GM12878 (cell line): ENCODE measurements at regions not wholly inside any gene's neighbourhood (a gene's known extent, or its start where the extent isn't known, plus 50 kb on each side); places are given as distances from the start of the nearest gene placed in this dataset.

Experiments
- ATAC-seq: fragments of 200-7000 bp; cut with Tn5 transposase; 3 replicates; pipeline ENCODE4 v1.9.1; 2020; ENCODE audit warnings: mild to moderate bottlenecking, moderate library complexity
- BruUV-seq: library from RNA; stranded (reverse); fragments of 400-500 nt; replicated peaks from 2 replicates; lab custom pipeline; 2021; lab: Mats Ljungman, UMichigan
- CTCF ChIA-PET: fragments of 300-600 bp; sonication (Branson Sonifier 250); formaldehyde crosslinking; extraction: SDS; loops from one replicate; lab custom pipeline; 2021; ENCODE audit warnings: inconsistent platforms; lab: Yijun Ruan, JAX
- POLR2A ChIA-PET: fragments of 350-600 bp; formaldehyde crosslinking; extraction: SDS; loops from one replicate; lab custom pipeline; 2021; ENCODE audit warnings: inconsistent platforms; lab: Charles Lee
- RAD21 ChIA-PET: fragments of 300-600 bp; sonication (Branson Sonifier 250); formaldehyde crosslinking; loops from one replicate; lab custom pipeline; 2023; ENCODE audit warnings: antibody characterized with exemption; ENCODE audit not compliant: unreplicated experiment; lab: Charles Lee
- SMC1A ChIA-PET: fragments of 300-600 bp; sonication (Branson Sonifier 250); formaldehyde crosslinking; loops from one replicate; lab custom pipeline; 2023; ENCODE audit not compliant: unreplicated experiment, uncharacterized antibody; lab: Charles Lee
- DNase-seq: peaks from one replicate; pipeline ENCODE4 v3.0.0-alpha.2; 2011; ENCODE audit warnings: low read depth, low spot score
- FAIRE-seq: peaks from 3 replicates; lab custom pipeline; 2011; peaks lifted over from hg19 to GRCh38; lab: Jason Lieb, UNC
- H2AFZ ChIP-seq: 2 replicates; pipeline ENCODE4 v1.6.0; 2011; ENCODE audit warnings: low read depth, low read length, control low read depth; ENCODE audit not compliant: control insufficient read depth
- H3K27ac ChIP-seq: 2 replicates; pipeline ENCODE4 v1.5.1; 2011; ENCODE audit warnings: control low read depth; ENCODE audit not compliant: control insufficient read depth, insufficient read depth
- H3K27me3 ChIP-seq, 2 experiments: replicated peaks in 1 of 2; 2 replicates each; pipeline versions ENCODE4 v1.6.0 to v1.6.1; 2011; ENCODE audit warnings: low read length in 1 of 2; ENCODE audit not compliant: control insufficient read depth in 2 of 2, insufficient read depth in 2 of 2
- H3K36me3 ChIP-seq, 2 experiments: 2 replicates each; pipeline ENCODE4 v1.5.1; 2011; ENCODE audit warnings: low read length in 1 of 2; ENCODE audit not compliant: control insufficient read depth in 2 of 2, insufficient read depth in 2 of 2
- H3K4me1 ChIP-seq: 2 replicates; pipeline ENCODE4 v1.6.1; 2011; ENCODE audit warnings: mild to moderate bottlenecking, low read length, moderate library complexity, mixed read lengths; ENCODE audit not compliant: control insufficient read depth, insufficient read depth
- H3K4me2 ChIP-seq: 2 replicates; pipeline ENCODE4 v1.6.0; 2011; ENCODE audit warnings: control low read depth; ENCODE audit not compliant: control insufficient read depth, insufficient read depth
- H3K4me3 ChIP-seq: fragments of 200-600 bp; sonication (generic); 2 replicates; pipeline ENCODE4 v1.5.1; 2016
- H3K79me2 ChIP-seq: 2 replicates; pipeline ENCODE4 v1.6.0; 2011; ENCODE audit warnings: low read length; ENCODE audit not compliant: control insufficient read depth, insufficient read depth
- H3K9ac ChIP-seq: 2 replicates; pipeline ENCODE4 v1.8.0; 2011; ENCODE audit warnings: low read length, control low read depth, mixed read lengths; ENCODE audit not compliant: control insufficient read depth, insufficient read depth
- H3K9me3 ChIP-seq: replicated peaks from 3 replicates; pipeline ENCODE4 v1.5.1; 2011; ENCODE audit warnings: mild to moderate bottlenecking, low read length; ENCODE audit not compliant: control insufficient read depth, insufficient read depth
- H4K20me1 ChIP-seq: 2 replicates; pipeline ENCODE4 v1.6.0; 2011; ENCODE audit not compliant: control insufficient read depth, insufficient read depth
- BCL11A ChIP-seq: IDR thresholded peaks from 2 replicates; pipeline ENCODE4 v1.6.1; 2011; ENCODE audit warnings: low read depth, low read length
- CHD2 ChIP-seq: IDR thresholded peaks from 2 replicates; pipeline ENCODE4 v1.6.1; 2011; ENCODE audit warnings: low read depth, low read length, improper control_type of control experiment, borderline replicate concordance
- HDAC6 ChIP-seq: fragments of 200-600 bp; sonication (generic); IDR thresholded peaks from one replicate; pipeline ENCODE4 v1.8.0; 2017; ENCODE audit warnings: antibody characterized with exemption; ENCODE audit not compliant: unreplicated experiment
- NFYB ChIP-seq: IDR thresholded peaks from 2 replicates; pipeline ENCODE4 v1.6.1; 2011; ENCODE audit warnings: low read depth, mild to moderate bottlenecking, low read length, improper control_type of control experiment, moderate library complexity; ENCODE audit not compliant: insufficient read depth
- POLR2AphosphoS5 ChIP-seq: IDR thresholded peaks from 2 replicates; pipeline ENCODE4 v1.6.1; 2011; ENCODE audit warnings: mild to moderate bottlenecking, low read length, inconsistent platforms
- SRF ChIP-seq, 2 experiments: IDR thresholded peaks; 2 replicates each; pipeline ENCODE4 v1.6.1; 2011; ENCODE audit warnings: low read depth in 2 of 2, low read length in 2 of 2, mild to moderate bottlenecking in 1 of 2, moderate library complexity in 1 of 2
- ZNF207 ChIP-seq: fragments of 450-650 bp; IDR thresholded peaks from 2 replicates; pipeline ENCODE4 v1.6.1; 2014; ENCODE audit warnings: antibody characterized with exemption, mild to moderate bottlenecking, borderline replicate concordance
- WGBS: methylation state at CpG from one replicate; pipeline ENCODE4 v1.1.6; 2016; ENCODE audit warnings: low lambda C conversion rate; ENCODE audit not compliant: insufficient replicate concordance, insufficient coverage; ENCODE audit errors: missing lambda C conversion rate; 5-methylcytosine and 5-hydroxymethylcytosine counted together
- in situ Hi-C: fragments of 300-500 bp; cut with MboI; formaldehyde crosslinking; loops from 9 replicates; pipeline ENCODE4 v1.14.3; 2018; ENCODE audit warnings: mixed read lengths
- intact Hi-C: fragments of 100-400 bp; cut with micrococcal nuclease; formaldehyde crosslinking; loops from one replicate; pipeline ENCODE4 v1.14.2; 2022; ENCODE audit not compliant: unreplicated experiment
- TF ChIP-seq, protein P1 (sequence below): fragments of 450-650 bp; conservative IDR thresholded peaks from 2 replicates; pipeline ENCODE4 v1.6.1; 2017; ENCODE audit warnings: mild to moderate bottlenecking, moderate library complexity
- TF ChIP-seq, protein P2 (sequence below): fragments of 450-650 bp; formaldehyde crosslinking; IDR thresholded peaks from 2 replicates; pipeline ENCODE4 v1.5.0; 2022; ENCODE audit warnings: mild to moderate bottlenecking, missing genetic modification characterization

DNA sequence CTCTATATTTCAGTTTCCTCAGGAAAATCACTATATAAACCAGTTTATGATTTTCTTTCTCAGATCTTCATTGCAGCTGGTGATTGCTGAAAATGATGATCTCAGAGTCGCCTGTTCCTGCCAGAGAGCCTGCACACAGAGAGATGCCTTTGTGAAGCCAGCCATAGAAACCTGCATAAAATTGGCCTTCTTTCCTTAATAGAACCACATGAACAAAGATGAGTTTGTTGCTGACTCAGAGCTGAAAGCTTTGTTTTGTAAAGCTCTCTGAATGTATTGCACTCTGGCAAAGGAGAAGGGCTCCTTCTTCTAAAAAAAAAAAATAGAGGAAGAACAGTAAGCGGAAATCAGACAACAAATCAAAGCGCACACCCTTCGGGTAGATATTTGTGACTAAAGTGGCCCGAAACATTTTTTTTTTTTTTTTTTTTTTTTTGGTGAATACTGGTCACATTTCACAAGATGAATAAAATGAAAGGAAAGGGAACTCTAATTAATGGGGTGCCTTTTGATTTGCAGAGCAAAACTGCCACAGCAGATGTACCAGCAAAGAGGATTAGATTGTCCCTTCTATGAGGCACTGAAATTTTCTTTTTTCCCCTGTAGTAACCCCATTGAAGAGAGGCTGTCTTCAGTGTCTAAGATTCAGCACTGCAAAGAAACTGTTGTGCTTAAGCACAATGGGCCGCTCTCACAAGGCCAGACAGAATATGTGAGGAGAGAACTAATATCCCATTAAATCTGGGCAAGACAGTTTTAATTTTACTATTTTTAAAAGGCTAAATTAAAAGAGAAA lies 75.1 kb upstream of the PTPRZ1 start:
- Histone ChIP-seq H3K9ac (no peak overlapping the region), H2AFZ (no peak overlapping the region), H4K20me1 (no peaks in the 10 kb centered on the region), H3K27me3 (no peaks in the 10 kb centered on the region; a peak in 1 of 4 replicates), H3K79me2 (no peaks in the 10 kb centered on the region), H3K9me3 (no peaks in the 10 kb centered on the region), H3K4me1 (no peaks in the 10 kb centered on the region), H3K4me2 (no peak overlapping the region), H3K27ac (no peak overlapping the region), H3K36me3 (no peaks in the 10 kb centered on the region), H3K4me3 (no peak overlapping the region)
- ChIA-PET CTCF (no interaction called here), RAD21 (no interaction called here), SMC1A (interaction anchor here (0.7 kb wide), 1 partner anchor 9 kb away, joined by 3 read pairs; no protein-coding TSS in a partner anchor), POLR2A (no interaction called here)
- intact Hi-C loops: no loop called here
- FAIRE-seq (no peak), ATAC-seq (no peak), DNase-seq (no peak)
- whole genome bisulfite sequencing: 56% methylated on average over 6 of the region's 6 CpGs
- TF ChIP-seq NFYB (no peak), ZNF207 (no peak), POLR2AphosphoS5 (no peak), BCL11A (no peak), CHD2 (no peak), HDAC6 (no peak), SRF (IDR thresholded peaks at IDR 0.05; ENCODE audit: low read depth in 2 of 2, low read length in 2 of 2) (no peak)
- TF ChIP-seq, protein P1, sequence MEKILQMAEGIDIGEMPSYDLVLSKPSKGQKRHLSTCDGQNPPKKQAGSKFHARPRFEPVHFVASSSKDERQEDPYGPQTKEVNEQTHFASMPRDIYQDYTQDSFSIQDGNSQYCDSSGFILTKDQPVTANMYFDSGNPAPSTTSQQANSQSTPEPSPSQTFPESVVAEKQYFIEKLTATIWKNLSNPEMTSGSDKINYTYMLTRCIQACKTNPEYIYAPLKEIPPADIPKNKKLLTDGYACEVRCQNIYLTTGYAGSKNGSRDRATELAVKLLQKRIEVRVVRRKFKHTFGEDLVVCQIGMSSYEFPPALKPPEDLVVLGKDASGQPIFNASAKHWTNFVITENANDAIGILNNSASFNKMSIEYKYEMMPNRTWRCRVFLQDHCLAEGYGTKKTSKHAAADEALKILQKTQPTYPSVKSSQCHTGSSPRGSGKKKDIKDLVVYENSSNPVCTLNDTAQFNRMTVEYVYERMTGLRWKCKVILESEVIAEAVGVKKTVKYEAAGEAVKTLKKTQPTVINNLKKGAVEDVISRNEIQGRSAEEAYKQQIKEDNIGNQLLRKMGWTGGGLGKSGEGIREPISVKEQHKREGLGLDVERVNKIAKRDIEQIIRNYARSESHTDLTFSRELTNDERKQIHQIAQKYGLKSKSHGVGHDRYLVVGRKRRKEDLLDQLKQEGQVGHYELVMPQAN: no peak
- TF ChIP-seq, protein P2, sequence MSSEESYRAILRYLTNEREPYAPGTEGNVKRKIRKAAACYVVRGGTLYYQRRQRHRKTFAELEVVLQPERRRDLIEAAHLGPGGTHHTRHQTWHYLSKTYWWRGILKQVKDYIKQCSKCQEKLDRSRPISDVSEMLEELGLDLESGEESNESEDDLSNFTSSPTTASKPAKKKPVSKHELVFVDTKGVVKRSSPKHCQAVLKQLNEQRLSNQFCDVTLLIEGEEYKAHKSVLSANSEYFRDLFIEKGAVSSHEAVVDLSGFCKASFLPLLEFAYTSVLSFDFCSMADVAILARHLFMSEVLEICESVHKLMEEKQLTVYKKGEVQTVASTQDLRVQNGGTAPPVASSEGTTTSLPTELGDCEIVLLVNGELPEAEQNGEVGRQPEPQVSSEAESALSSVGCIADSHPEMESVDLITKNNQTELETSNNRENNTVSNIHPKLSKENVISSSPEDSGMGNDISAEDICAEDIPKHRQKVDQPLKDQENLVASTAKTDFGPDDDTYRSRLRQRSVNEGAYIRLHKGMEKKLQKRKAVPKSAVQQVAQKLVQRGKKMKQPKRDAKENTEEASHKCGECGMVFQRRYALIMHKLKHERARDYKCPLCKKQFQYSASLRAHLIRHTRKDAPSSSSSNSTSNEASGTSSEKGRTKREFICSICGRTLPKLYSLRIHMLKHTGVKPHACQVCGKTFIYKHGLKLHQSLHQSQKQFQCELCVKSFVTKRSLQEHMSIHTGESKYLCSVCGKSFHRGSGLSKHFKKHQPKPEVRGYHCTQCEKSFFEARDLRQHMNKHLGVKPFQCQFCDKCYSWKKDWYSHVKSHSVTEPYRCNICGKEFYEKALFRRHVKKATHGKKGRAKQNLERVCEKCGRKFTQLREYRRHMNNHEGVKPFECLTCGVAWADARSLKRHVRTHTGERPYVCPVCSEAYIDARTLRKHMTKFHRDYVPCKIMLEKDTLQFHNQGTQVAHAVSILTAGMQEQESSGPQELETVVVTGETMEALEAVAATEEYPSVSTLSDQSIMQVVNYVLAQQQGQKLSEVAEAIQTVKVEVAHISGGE (CRISPR knock-in tag): no peak
- in situ Hi-C loops: no loop called here
- BruUV-seq: no TSS peak
